ENCODE measurements at regions not wholly inside any gene's neighbourhood (a gene's known extent, or its start where the extent isn't known, plus 50 kb on each side); places are given as distances from the start of the nearest gene placed in this dataset.

DNA sequence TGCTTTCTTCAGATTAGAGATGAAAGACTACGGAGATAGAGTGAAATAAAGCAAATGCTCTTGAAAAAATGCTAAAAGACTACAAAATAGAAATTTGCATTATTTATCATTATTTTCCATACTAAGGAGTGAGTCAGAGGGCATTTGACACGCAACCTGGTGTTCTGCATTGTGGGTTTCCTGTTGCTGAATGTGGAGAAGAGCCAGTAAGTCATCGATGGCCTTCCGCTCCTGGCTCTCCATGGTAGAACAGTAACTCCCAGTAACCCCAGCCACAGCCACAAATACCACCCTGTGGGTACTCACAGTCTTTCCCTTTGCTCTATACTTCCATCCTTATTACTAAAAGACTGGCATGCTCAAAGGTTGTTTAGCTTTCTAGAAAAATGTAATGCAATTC is 61.5 kb downstream of the CGGBP1 start:
- peak; percentile 44 for FAIRE-seq
- dilution Hi-C loops (cut with MboI; ENCODE audit: extremely low pct_ligation_motif_present, low sequenced_read_pairs) = no loop called here
- H2AFZ ChIP-seq (ENCODE audit: low read depth, low read length) = no peak overlapping the region

DNA sequence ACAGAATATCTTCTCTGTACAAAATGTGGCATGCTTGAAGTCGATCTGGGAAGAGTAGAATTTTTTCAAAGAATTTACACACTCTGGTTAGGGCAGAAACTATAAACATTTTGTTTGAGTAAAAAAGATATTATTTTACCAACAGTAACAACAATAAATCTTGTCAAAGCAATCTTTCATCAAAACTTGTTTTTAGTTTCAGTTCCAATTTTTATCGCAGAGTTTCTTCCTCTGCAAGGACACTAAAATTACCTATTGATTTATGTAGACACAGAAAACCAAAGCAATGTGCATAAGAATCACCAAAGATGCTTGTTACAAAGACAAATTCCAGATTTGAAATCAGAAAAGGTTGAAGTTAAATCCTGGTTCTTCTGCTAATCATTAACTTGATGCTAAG is 61.9 kb downstream of the CGGBP1 start:
- Histone ChIP-seq H3K9ac (replicated peaks; ENCODE audit: extremely low read depth, insufficient read depth, low read length) (no peak overlapping the region), H3K79me2 (ENCODE audit: control insufficient read depth, insufficient read depth, low read length) (no peaks in the 10 kb centered on the region), H3K27ac (ENCODE audit: insufficient read depth, low read depth, low read length) (no peak overlapping the region), H3K4me3 (replicated peaks in 1 of 3; ENCODE audit: insufficient read depth in 1 of 3, low read depth in 1 of 3, low read length in 3 of 3) (no peak overlapping the region), H3K4me1 (ENCODE audit: control insufficient read depth, extremely low read depth, insufficient read depth, low read length) (peaks cover 6% of the 10 kb centered on the region), H4K20me1 (replicated peaks; ENCODE audit: control insufficient read depth, extremely low read depth, insufficient read depth, low read length) (no peaks in the 10 kb centered on the region), H3K4me2 (ENCODE audit: insufficient read depth, low read length) (no peak overlapping the region), H2AFZ (ENCODE audit: low read depth, low read length) (no peak overlapping the region), H3K36me3 (ENCODE audit: control insufficient read depth in 2 of 2, extremely low read depth in 1 of 2, insufficient read depth in 2 of 2, low read length in 2 of 2) (no peaks in the 10 kb centered on the region), H3K9me1 (replicated peaks; ENCODE audit: control insufficient read depth, extremely low read depth, insufficient read depth, low read length) (no peaks in the 10 kb centered on the region), H3K27me3 (ENCODE audit: control insufficient read depth in 2 of 2, insufficient read depth in 2 of 2, low read length in 2 of 2) (peaks cover 0 to 7% of the 10 kb centered on the region in 2 experiments), H3K9me3 (replicated peaks; ENCODE audit: control insufficient read depth, insufficient read depth, low read length) (no peaks in the 10 kb centered on the region)
- TF ChIP-seq, protein P1, sequence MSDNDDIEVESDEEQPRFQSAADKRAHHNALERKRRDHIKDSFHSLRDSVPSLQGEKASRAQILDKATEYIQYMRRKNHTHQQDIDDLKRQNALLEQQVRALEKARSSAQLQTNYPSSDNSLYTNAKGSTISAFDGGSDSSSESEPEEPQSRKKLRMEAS (IDR thresholded peaks at IDR 0.05; ENCODE audit: insufficient read depth, insufficient read length) = no peak
- no peak for TF ChIP-seq GATA2 (IDR thresholded peaks at IDR 0.05; ENCODE audit: insufficient read depth, insufficient read length, low read depth, low read length)
- TF ChIP-seq FOS (IDR thresholded peaks at IDR 0.05; ENCODE audit: borderline replicate concordance, insufficient read depth, low read length) = no peak
- no peak for TF ChIP-seq JUN (IDR thresholded peaks at IDR 0.05; ENCODE audit: borderline replicate concordance, insufficient read depth, insufficient read length, low read depth)
- no peak for TF ChIP-seq POLR2AphosphoS5 (IDR thresholded peaks at IDR 0.05; ENCODE audit: insufficient read depth, low read depth, low read length)
- no peak for TF ChIP-seq MYC (IDR thresholded peaks at IDR 0.05; ENCODE audit: low read depth, low read length)
- TF ChIP-seq, protein P2, sequence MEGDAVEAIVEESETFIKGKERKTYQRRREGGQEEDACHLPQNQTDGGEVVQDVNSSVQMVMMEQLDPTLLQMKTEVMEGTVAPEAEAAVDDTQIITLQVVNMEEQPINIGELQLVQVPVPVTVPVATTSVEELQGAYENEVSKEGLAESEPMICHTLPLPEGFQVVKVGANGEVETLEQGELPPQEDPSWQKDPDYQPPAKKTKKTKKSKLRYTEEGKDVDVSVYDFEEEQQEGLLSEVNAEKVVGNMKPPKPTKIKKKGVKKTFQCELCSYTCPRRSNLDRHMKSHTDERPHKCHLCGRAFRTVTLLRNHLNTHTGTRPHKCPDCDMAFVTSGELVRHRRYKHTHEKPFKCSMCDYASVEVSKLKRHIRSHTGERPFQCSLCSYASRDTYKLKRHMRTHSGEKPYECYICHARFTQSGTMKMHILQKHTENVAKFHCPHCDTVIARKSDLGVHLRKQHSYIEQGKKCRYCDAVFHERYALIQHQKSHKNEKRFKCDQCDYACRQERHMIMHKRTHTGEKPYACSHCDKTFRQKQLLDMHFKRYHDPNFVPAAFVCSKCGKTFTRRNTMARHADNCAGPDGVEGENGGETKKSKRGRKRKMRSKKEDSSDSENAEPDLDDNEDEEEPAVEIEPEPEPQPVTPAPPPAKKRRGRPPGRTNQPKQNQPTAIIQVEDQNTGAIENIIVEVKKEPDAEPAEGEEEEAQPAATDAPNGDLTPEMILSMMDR (IDR thresholded peaks at IDR 0.05; ENCODE audit: extremely low read depth in 1 of 2, insufficient read depth in 1 of 2, low read depth in 1 of 2, low read length in 2 of 2) = no peak
- TF ChIP-seq POLR2A (IDR thresholded peaks at IDR 0.05; ENCODE audit: low read depth, low read length) = no peak
- TF ChIP-seq EZH2 (IDR thresholded peaks at IDR 0.05; ENCODE audit: borderline replicate concordance, low read depth, low read length, severe bottlenecking) = no peak
- no peak for FAIRE-seq
- no peak for DNase-seq (ENCODE audit: low read depth, low spot score)
- ChIA-PET CTCF (interaction anchor here (1.5 kb wide), 1 partner anchor 117 kb away, joined by 4 read pairs; no protein-coding TSS in a partner anchor), POLR2A (interaction anchor here (0.6 kb wide), 1 partner anchor 12 kb away, joined by 3 read pairs; no protein-coding TSS in a partner anchor)
- BruUV-seq (replicated peaks) = no TSS peak
- dilution Hi-C loops (cut with MboI; ENCODE audit: extremely low pct_ligation_motif_present, low sequenced_read_pairs) = no loop called here
- intact Hi-C loops (cut with micrococcal nuclease) = no loop called here

More for the DNA sequence above, 61.5 kb downstream of the CGGBP1 start:
- no peaks in the 10 kb centered on the region for H3K9me1 ChIP-seq (replicated peaks; ENCODE audit: control insufficient read depth, extremely low read depth, insufficient read depth, low read length)
- no peaks in the 10 kb centered on the region for H3K79me2 ChIP-seq (ENCODE audit: control insufficient read depth, insufficient read depth, low read length)
- no peak overlapping the region for H3K9ac ChIP-seq (replicated peaks; ENCODE audit: extremely low read depth, insufficient read depth, low read length)
- ChIA-PET POLR2A (no interaction called here), CTCF (no interaction called here)
- H3K4me2 ChIP-seq (ENCODE audit: insufficient read depth, low read length) = no peak overlapping the region
- BruUV-seq (replicated peaks) = no TSS peak
- H3K9me3 ChIP-seq (replicated peaks; ENCODE audit: control insufficient read depth, insufficient read depth, low read length) = no peaks in the 10 kb centered on the region
- no peaks in the 10 kb centered on the region for H3K36me3 ChIP-seq (ENCODE audit: control insufficient read depth in 2 of 2, extremely low read depth in 1 of 2, insufficient read depth in 2 of 2, low read length in 2 of 2)
- H4K20me1 ChIP-seq (replicated peaks; ENCODE audit: control insufficient read depth, extremely low read depth, insufficient read depth, low read length) = no peaks in the 10 kb centered on the region
- intact Hi-C loops (cut with micrococcal nuclease) = no loop called here
- DNase-seq (ENCODE audit: low read depth, low spot score) = peak; percentile 47
- no peak overlapping the region for H3K4me3 ChIP-seq (replicated peaks in 1 of 3; ENCODE audit: insufficient read depth in 1 of 3, low read depth in 1 of 3, low read length in 3 of 3)
- H3K27me3 ChIP-seq (ENCODE audit: control insufficient read depth in 2 of 2, insufficient read depth in 2 of 2, low read length in 2 of 2) = peaks cover 0 to 7% of the 10 kb centered on the region in 2 experiments
- H3K27ac ChIP-seq (ENCODE audit: insufficient read depth, low read depth, low read length) = no peak overlapping the region
- TF ChIP-seq MYC (IDR thresholded peaks at IDR 0.05; ENCODE audit: low read depth, low read length) (no peak), POLR2AphosphoS5 (IDR thresholded peaks at IDR 0.05; ENCODE audit: insufficient read depth, low read depth, low read length) (peak; percentile 24), FOS (IDR thresholded peaks at IDR 0.05; ENCODE audit: borderline replicate concordance, insufficient read depth, low read length) (peak; percentile 51)
- H3K4me1 ChIP-seq (ENCODE audit: control insufficient read depth, extremely low read depth, insufficient read depth, low read length) = peaks cover 6% of the 10 kb centered on the region
